ENCODE measurements at regions not wholly inside any gene's neighbourhood (a gene's known extent, or its start where the extent isn't known, plus 50 kb on each side); places are given as distances from the start of the nearest gene placed in this dataset.

- no peak for DNase-seq (ENCODE audit: low read depth)
- no peak overlapping the region for H3K4me3 ChIP-seq (ENCODE audit: low read depth, low read length)
- no peak for TF ChIP-seq CTCF (IDR thresholded peaks at IDR 0.05; ENCODE audit: insufficient read depth, low read depth, low read length, missing control alignments)
Observed at GRCh38 chr6:112590326-112590725, 243.2 kb downstream of the RFPL4B start.

- no peak for TF ChIP-seq CTCF (IDR thresholded peaks at IDR 0.05; ENCODE audit: insufficient read depth, low read depth, low read length, missing control alignments)
- no peak for DNase-seq (ENCODE audit: low read depth)
- H3K4me3 ChIP-seq (ENCODE audit: low read depth, low read length), result no peak overlapping the region
Observed at GRCh38 chr6:112591329-112591728, 244.2 kb downstream of the RFPL4B start.

GRCh38 chr6:112592159-112592558, 245.0 kb downstream of the RFPL4B start:
- TF ChIP-seq CTCF (IDR thresholded peaks at IDR 0.05; ENCODE audit: insufficient read depth, low read depth, low read length, missing control alignments), result no peak
- no peak for DNase-seq (ENCODE audit: low read depth)
- no peak overlapping the region for H3K4me3 ChIP-seq (ENCODE audit: low read depth, low read length)

- no peak for TF ChIP-seq CTCF (IDR thresholded peaks at IDR 0.05; ENCODE audit: insufficient read depth, low read depth, low read length, missing control alignments)
- DNase-seq (ENCODE audit: low read depth), result no peak
- H3K4me3 ChIP-seq (ENCODE audit: low read depth, low read length), result no peak overlapping the region
Observed at GRCh38 chr6:112594886-112595594, 247.9 kb downstream of the RFPL4B start.

- DNase-seq (ENCODE audit: low read depth), result no peak
- no peak for TF ChIP-seq CTCF (IDR thresholded peaks at IDR 0.05; ENCODE audit: insufficient read depth, low read depth, low read length, missing control alignments)
Observed at GRCh38 chr6:112595841-112596240, 248.7 kb downstream of the RFPL4B start.

GRCh38 chr6:112597176-112597575, 250.0 kb downstream of the RFPL4B start:
- no peak overlapping the region for H3K4me3 ChIP-seq (ENCODE audit: low read depth, low read length)
- no peak for TF ChIP-seq CTCF (IDR thresholded peaks at IDR 0.05; ENCODE audit: insufficient read depth, low read depth, low read length, missing control alignments)
- DNase-seq (ENCODE audit: low read depth), result no peak

More at GRCh38 chr6:112595841-112596240, 248.7 kb downstream of the RFPL4B start:
- no peak overlapping the region for H3K4me3 ChIP-seq (ENCODE audit: low read depth, low read length)

- DNase-seq (ENCODE audit: low read depth), result no peak
- no peak for TF ChIP-seq CTCF (IDR thresholded peaks at IDR 0.05; ENCODE audit: insufficient read depth, low read depth, low read length, missing control alignments)
- H3K4me3 ChIP-seq (ENCODE audit: low read depth, low read length), result no peak overlapping the region
Observed at GRCh38 chr6:112600168-112600567, 253.0 kb downstream of the RFPL4B start.

Measured in GM12865 (cell line).